ENCODE measurements at regions not wholly inside any gene's neighbourhood (a gene's known extent, or its start where the extent isn't known, plus 50 kb on each side); places are given as distances from the start of the nearest gene placed in this dataset.

GRCh38 chr14:85380881-85381280 is 149.1 kb upstream of the FLRT2 start:
- no peak for DNase-seq

DNA sequence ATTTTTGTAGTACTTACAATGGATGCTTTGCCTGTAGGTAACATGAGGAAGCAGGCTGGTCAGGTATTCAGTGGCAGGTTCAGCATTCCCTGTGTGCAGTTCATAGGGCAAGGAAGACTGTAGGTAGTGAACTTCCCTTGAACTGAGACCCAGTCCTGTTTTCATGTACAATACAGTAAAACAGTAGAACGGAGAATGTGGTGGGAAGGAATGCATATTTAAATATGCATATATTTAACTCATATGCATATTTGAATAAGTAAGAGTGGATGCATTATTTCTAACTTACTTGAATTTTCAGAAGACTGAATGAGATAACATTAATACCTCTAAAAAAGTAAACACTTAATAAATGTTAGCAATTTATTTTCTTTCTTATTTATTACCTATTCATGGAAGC is 147.6 kb upstream of the FLRT2 start:
- DNase-seq, result no peak

DNA sequence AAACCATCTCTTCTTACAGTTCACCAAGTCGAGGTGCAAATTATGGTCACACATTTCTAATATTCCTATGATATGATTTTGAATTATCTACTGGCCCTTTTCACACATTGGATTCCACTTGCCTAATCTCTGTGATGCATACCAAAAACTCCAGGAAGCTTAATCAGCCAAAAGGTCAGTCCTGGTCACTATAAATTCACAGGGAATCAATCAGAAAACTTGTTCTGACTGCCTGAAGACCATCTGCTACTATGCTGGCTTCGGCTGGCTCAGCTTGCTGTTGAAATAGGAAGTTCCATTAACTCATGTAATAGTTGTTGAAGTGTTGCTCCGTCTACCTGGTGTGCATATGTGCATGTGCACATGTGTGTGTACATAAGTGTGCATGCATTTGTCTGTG is 142.8 kb upstream of the FLRT2 start:
- no peak for DNase-seq

DNA sequence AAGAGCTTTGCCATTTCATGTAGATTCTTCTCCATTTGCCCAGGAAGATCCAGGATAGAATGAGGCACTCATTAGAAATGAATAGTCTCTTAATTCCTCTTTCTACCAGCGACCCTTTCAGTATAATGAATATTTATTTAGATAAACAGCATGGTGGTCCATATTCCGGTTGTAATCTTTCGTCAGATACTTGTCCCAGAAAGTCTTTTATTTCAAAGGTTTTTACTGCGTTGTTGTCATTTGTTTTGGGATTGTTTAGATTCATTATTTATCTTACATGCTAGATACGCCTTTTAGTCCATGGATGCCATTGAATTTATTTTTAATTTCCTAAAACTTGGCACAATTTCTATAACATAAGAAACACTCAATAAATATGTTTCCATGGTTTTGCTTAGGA is 139.7 kb upstream of the FLRT2 start:
- DNase-seq, result no peak

- DNase-seq, result no peak
Measured at GRCh38 chr14:85391455-85391854, 138.5 kb upstream of the FLRT2 start.

GRCh38 chr14:85391892-85392291 is 138.1 kb upstream of the FLRT2 start:
- DNase-seq, result no peak

DNA sequence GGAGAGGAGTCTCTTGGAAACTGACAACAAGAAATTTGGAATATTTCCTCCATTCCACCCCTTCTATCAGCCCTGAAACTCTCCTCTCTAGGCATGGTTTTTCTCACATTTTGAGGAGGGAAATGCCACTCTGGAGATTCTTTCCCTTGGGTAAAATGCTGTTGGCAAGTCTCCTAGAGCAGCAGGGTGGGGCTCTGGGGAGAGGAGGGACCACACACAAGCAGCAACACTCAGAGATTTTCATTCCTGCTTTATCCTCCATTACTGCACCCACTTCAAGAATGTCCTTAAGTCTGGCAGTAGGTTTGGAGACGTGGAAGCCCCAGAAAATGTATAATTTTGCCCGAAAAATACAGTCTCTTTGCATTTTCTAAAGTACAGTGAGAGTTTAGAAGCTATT is 130.8 kb upstream of the FLRT2 start:
- DNase-seq, result no peak

- DNase-seq, result no peak
Measured at GRCh38 chr14:85400678-85401077, 129.3 kb upstream of the FLRT2 start.

DNA sequence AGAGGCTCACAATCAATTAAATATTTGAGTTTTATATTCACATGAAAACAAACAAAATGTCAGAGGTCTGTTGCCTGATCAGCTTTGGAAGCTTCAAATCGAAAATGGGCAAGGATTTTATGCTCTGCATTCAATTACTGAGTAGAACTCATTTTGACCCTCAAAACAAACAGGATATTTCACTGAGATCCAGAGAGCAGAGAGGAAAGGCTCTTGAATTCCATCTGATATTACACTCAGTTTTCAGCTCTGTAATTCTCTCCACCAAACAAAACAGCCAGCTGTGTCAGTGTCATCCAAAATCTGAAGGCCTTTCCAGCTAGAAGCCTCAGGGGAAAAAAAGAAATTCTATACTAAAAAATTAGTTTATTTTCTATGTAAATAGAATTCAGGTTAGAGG is 128.6 kb upstream of the FLRT2 start:
- no peak for DNase-seq

- DNase-seq, result no peak
Measured at GRCh38 chr14:85402569-85403162, 127.3 kb upstream of the FLRT2 start.

- DNase-seq, result no peak
Measured at GRCh38 chr14:85409481-85410210, 120.3 kb upstream of the FLRT2 start.

DNA sequence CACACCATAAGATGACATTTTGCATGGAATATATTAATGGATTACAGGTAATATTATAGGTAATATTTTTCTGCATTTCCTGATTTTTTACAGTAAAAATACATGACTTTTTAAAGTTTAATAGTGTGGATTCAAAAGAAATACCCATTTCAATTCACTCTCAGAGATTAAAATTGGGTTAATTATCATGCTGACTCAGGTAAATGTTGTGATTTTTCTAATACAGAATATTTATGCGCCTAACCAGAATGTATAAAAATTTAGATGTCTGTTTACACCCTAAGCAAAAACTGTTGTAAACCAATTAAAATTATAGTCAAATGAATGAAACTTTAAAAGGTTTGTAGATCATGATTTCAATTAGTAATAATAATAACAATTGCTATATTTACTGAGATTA is 117.2 kb upstream of the FLRT2 start:
- no peak for DNase-seq

DNA sequence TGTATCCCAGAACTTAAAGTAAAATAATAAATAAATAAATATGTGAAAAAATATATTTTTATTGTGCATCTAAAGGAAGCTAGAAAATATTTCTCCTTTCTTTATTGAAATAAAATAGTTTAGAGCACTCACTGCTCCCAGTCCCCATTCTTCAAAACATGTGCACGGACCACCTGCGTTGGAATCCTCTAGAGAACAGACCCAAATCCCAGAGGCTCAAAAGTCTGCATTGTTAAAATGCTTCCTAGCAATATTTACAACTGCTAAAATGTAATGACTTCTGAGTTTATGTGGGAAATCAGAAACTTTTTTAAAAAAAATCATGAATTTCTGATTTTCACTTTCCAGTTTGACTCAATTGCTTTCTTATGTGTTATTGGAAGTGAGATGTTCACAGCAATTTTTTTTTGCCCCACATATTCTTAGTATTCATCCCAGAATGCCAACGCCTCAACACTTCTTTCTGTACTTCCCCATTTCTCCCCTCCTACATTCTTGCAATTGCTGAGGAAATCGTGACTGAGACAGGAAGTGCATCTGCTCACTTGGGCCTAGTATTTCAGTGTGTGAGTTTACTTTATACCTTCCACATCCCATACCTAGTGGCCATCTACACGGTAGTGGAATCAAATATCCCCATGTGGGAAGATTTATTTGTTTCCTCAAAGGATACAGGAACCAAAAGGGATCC is 116.0 kb upstream of the FLRT2 start:
- peak; percentile 78 to 88 for DNase-seq

- peak; percentile 57 to 69 for DNase-seq
Measured at GRCh38 chr14:85415015-85415712, 114.8 kb upstream of the FLRT2 start.

GRCh38 chr14:85416771-85417170 is 113.2 kb upstream of the FLRT2 start:
- DNase-seq, result peak; percentile 76 to 81

DNA sequence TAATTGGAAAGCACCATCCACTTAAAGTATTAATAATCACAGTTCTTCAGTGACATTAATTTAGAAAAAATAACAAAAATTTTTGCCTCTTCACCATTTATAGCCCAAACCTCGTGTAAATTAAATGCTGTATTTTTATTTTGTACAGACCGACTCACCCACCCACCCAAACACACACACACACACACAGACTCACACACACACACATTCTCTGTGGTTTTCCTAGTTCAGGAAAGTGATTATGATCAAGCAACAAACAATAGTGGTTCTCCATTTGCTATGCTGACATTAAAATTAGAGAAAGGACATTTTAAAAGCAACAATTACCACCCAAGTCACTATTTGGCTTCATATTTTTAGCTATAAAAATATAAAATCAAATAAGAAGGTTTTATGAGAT is 112.5 kb upstream of the FLRT2 start:
- no peak for DNase-seq

DNA sequence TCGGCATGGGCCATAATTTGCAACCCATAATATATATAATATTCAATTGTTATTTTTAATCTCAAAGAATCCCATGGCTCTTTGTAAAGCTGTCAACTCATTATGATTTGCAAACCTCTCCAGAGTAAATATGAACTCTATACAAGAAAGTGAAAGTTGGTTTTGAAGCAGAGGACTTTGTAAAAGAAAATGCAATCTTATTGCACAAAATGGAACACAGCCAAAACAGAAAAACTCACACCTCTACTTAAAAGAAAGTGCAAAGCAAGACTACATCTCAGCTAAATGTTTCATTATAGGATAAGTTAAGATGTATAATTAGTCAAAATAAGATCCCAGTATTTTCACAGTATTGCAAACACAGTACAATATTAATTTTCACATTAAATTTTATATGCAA is 111.2 kb upstream of the FLRT2 start:
- DNase-seq, result no peak

GRCh38 chr14:85420278-85420677 is 109.7 kb upstream of the FLRT2 start:
- no peak for DNase-seq

DNA sequence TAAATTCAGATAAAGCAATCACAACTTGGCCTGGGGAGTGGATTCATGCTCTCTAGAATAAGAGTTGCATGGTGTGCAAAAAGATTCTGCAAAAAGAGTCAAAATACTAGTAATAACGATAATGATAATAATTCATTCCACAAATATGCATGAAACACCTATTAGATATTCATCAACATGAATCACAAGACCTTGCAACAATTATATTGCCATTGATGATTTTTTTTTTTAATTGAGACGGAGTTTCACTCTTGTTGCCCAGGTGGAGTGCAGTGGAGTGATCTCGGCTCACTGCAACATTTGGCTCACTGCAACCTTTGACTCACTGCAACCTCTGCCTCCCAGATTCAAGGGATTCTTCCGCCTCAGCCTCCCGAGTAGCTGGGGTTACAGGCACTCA is 109.2 kb upstream of the FLRT2 start:
- no peak for DNase-seq

- peak; percentile 25 to 28 for DNase-seq
Measured at GRCh38 chr14:85421186-85421877, 108.6 kb upstream of the FLRT2 start.

- DNase-seq, result no peak
Measured at GRCh38 chr14:85423889-85424288, 106.1 kb upstream of the FLRT2 start.

- no peak for DNase-seq
Measured at GRCh38 chr14:85425507-85425906, 104.4 kb upstream of the FLRT2 start.

All from inflammatory macrophage (primary cell).